Amniotic epithelial cell (primary cell): ENCODE measurements at regions not wholly inside any gene's neighbourhood (a gene's known extent, or its start where the extent isn't known, plus 50 kb on each side); places are given as distances from the start of the nearest gene placed in this dataset.
"Not testable (repeated sequence)": the region's sequence is repeated elsewhere in the genome, so short reads cannot be mapped to it uniquely, and the experiment has no call there.

ENCODE experiments used
- DNase-seq: peaks from one replicate; pipeline ENCODE4 v3.0.0-alpha.2; 2010; ENCODE audit warnings: low read depth

DNA sequence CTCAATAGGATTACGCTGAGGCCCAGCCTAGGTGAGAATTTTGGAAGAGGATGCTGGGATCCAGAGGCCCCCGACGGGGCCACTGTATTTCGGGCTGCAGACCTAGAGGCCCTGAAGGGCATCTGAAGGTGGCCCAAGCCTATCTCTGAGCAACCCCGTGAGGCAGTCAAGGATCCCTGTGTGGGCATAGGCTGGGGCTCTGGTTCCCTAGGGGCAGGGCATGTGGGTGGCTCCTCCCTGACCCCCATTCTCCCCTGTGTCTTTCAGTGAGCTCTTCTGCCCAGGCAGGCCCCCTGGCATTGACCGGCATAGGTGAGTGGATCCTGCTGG lies 216.0 kb downstream of the SNRPN start:
- DNase-seq = no peak

DNA sequence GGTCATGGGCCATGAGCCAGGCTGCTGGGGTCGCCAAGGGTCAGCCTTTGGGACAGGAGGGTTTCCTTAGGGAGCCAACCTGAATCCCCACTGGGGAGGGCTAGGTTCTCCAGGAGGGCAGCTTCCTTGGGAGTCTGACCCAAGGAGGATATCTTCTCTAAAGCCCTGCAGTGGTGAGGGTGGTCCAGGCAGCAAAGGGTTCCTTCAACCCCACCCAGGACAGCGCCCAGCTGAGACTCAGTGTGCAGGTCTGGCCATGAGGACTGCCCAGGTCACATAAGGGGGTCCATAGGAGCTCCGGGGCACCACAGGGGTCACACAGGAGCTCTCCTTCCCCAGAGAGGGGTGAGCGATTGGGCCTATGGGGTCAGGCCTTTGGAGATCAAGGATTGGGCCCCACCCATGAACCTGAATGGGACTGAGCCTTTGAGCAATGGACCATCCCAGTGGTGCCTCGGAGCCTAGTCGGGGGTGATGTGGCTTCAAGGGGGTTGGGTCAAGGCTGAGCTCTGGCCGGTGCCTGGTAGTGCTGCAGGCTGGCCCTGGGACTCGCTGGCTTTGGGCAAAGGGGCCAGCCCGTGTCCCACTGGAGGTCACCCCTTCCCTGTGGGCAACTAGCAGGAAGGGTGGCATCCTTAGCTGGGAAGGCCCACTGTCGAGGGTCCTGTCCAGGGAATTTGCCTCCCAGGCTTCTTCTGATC lies 216.5 kb downstream of the SNRPN start:
- no peak for DNase-seq

- no peak for DNase-seq
These were observed 217.3 kb downstream of the SNRPN start for GRCh38 chr15:25171856-25172687.

- DNase-seq = no peak
These were observed 217.9 kb downstream of the SNRPN start for GRCh38 chr15:25172691-25173090.

DNA sequence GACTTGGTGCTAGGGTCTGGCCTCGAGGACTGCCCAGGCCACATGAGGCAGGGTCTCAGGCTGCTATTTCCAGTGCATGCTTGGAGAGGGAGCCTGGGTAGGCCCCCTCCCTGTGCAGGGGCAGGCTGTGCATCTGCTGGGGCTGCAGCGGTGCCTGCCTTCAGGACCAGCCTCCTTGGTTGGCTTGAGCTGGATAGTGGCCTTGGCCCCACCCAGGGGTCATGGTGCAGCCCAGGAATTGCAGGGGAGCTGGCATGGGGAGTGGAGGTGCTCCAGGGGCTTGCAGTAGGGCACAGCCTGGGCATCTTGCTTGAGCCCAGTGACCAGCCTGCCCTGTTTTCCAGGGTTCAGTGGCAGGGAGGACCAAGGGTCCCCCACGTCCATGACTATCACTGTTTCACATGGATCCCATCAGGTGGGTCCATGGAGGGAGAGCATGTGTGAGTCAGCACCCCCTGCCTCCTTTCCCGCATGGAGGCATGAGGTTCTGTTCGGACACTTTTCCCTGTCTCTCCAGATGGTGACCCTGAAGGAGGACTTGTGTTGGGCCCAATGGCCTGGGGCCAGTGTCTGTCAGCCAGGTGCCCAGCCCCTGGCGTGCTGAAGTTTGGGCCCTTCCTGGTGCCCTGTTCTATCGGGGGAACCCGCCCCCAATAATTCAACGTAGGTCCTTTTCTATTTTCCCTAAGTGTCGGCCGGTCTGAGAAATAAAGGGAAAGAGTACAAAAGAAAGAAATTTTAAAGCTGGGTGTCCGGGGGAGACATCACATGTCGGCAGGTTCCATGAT lies 218.6 kb downstream of the SNRPN start:
- DNase-seq = no peak

GRCh38 chr15:25174149-25174548 lies 219.4 kb downstream of the SNRPN start:
- not testable (repeated sequence) for DNase-seq

GRCh38 chr15:25175033-25175788 lies 220.4 kb downstream of the SNRPN start:
- DNase-seq = no peak

GRCh38 chr15:25175789-25176615 lies 221.2 kb downstream of the SNRPN start:
- DNase-seq = no peak

GRCh38 chr15:25176616-25176923 lies 221.8 kb downstream of the SNRPN start:
- DNase-seq = no peak

DNA sequence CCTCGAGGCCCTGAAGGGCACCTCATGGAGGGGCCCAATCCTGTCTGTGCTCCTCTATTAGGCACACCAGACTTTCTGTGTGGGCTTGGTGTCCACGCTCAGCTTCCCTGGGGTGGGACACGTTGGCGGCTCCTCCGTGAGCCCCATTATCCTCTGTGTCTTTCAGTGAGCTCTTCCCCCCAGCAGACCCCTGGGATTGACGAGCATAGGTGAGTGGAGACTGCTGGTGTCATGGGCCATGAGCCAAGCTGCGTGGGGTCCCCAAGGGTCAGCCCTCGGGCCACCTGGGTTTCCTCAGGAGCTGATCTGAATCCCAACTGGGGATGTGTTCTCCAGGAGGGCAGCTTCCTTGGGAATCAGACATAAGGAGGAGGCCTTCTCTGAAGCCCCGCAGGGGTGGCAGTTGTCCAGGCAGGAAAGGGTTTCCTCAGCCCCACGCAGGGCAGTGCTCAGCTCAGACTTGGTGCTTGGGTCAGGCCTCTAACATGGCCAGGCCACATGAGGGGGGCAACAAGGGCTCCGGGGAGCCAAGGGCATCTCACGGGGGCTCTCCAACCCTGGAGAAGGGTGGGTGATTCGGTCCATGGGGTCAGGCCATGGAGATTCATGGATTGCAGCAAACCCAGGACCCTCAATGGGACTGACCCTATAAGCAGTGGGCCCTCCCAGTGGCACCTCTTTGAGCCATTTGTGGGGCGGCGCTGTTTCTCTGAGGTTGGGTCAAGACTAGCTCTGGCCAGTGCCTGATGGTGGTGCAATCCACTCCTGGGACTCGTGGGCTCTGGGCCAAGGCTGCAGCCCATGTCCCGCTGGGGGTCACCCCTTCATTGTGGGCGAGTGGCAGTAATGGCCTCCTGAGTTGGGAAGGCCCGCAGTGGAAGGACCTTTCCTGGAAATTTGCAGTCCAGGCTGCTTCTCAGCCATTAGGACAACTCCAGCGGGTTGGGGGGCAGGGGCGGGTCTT lies 222.5 kb downstream of the SNRPN start:
- DNase-seq = no peak

DNA sequence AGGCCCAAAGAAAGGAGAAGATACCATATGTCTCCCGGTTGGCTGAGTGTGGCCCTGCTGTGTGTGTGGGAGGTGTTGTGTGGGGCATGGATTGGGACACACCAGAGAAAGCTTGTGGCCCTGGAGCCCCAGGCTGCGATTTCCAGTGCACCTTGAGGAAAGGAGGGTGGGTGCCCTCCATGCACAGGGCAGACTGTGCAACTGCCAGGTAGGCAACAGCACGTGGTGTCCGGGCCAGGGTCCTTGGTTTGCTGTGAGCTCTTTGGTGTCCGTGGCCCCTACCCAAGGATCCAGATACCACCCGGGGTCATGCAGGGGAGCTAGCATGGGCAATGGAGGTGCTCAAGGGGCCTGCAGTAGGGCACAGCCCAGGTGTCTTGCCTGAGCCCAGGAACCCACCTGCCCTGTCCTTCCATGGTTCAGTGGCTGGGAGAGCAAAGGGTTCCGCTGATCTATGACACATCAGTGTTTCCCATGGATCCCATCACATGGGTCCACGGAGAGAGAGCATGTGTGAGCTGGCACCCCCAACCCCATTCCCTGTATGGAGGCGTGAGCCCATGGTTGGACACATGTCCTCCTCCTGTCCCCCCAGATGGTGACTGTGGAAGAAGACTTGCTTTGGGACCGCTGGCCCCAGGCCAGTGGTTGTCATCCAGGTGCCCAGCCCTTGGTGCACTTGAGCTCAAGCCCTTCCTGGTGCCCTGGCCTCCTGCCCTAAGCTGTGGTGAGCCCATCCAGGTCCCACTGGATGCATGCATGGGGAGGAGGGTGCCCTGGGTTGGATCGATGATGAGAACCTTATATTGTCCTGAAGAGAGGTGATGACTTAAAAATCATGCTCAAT lies 223.4 kb downstream of the SNRPN start:
- no peak for DNase-seq

- DNase-seq = no peak
These were observed 224.3 kb downstream of the SNRPN start for GRCh38 chr15:25178835-25179672.

- no peak for DNase-seq
These were observed 225.1 kb downstream of the SNRPN start for GRCh38 chr15:25179673-25180511.

DNA sequence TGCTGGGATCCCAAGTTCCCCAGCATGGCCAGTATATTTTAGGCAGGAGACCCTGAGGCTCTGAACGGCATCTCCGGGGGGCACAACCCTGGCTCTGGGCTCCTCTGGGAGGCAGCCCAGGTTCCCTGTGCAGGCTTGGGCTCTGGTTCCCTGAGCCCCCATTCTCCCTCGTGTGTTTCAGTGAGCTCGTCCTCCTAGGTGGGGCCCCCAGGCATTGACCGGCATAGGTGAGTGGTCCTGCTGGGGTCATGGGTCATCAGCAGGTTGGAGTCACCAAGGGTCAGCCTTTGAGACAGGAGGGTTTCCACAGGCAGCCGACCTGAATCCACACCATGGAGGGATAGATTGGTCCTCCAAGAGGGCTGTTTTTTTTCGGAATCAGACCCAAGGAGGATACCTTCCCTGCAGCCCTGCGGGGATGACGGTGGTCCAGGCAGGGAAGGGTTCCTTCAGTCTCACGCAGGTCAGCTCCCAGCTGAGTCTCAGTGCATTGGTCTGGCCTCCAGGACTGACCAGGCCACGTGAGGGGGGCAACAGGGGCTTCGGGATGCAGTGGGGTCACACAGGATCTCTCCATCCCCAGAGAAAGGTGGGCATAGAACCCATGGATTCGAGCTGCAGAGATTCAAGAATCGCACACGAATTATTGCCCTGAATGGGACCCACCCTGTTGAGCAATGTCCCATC lies 226.0 kb downstream of the SNRPN start:
- DNase-seq = no peak

- DNase-seq = no peak
These were observed 226.7 kb downstream of the SNRPN start for GRCh38 chr15:25181293-25182097.

GRCh38 chr15:25182098-25182478 lies 227.3 kb downstream of the SNRPN start:
- no peak for DNase-seq
